Breast epithelium (tissue), 3 donors: ENCODE measurements at regions not wholly inside any gene's neighbourhood (a gene's known extent, or its start where the extent isn't known, plus 50 kb on each side); places are given as distances from the start of the nearest gene placed in this dataset.

Source experiments
- POLR2A ChIP-seq: fragments of 450-650 bp; IDR thresholded peaks from one replicate; pipeline ENCODE4 v1.6.1; 2016; ENCODE audit warnings: antibody characterized with exemption, mild to moderate bottlenecking, moderate library complexity
- TF ChIP-seq, protein P1 (sequence below), 3 donors: fragments of 450-650 bp; IDR thresholded peaks; one replicate each; pipeline ENCODE4 v1.5.1; 2016 to 2017; ENCODE audit warnings: antibody characterized with exemption in 3 of 3, mild to moderate bottlenecking in 3 of 3, moderate library complexity in 3 of 3

DNA sequence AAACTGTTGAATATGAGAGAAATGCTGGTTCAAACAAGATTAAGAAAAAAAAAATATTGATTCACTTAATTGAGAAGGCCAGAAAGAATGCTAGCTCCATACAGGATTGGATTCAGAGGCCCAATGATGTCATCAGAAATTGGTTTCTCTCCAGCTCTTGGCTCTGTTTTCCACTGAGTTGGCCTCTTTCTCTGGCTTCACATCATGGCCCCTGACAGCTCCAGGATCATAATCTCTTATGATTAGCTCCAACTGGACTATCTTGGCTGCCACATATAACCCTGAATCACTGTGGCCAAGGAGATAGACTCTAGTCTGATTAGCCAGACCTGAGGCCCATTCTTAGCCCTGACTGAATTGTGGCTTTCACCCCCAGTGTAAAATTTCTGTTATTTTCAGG is 244.7 kb upstream of the GRAMD2B start:
- TF ChIP-seq, protein P1, sequence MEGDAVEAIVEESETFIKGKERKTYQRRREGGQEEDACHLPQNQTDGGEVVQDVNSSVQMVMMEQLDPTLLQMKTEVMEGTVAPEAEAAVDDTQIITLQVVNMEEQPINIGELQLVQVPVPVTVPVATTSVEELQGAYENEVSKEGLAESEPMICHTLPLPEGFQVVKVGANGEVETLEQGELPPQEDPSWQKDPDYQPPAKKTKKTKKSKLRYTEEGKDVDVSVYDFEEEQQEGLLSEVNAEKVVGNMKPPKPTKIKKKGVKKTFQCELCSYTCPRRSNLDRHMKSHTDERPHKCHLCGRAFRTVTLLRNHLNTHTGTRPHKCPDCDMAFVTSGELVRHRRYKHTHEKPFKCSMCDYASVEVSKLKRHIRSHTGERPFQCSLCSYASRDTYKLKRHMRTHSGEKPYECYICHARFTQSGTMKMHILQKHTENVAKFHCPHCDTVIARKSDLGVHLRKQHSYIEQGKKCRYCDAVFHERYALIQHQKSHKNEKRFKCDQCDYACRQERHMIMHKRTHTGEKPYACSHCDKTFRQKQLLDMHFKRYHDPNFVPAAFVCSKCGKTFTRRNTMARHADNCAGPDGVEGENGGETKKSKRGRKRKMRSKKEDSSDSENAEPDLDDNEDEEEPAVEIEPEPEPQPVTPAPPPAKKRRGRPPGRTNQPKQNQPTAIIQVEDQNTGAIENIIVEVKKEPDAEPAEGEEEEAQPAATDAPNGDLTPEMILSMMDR (IDR thresholded peaks at IDR 0.05) = no peak
- no peak for TF ChIP-seq POLR2A
